HG02588 (cell line): ENCODE measurements at regions not wholly inside any gene's neighbourhood (a gene's known extent, or its start where the extent isn't known, plus 50 kb on each side); places are given as distances from the start of the nearest gene placed in this dataset.
"Not testable (repeated sequence)": the region's sequence is repeated elsewhere in the genome, so short reads cannot be mapped to it uniquely, and the experiment has no call there.

Experiments
- ATAC-seq: cut with Tn5 transposase; IDR thresholded peaks from one replicate; pipeline ENCODE4 v1.9.1; 2021; ENCODE audit warnings: mild to moderate bottlenecking, moderate library complexity; ENCODE audit not compliant: unreplicated experiment

DNA sequence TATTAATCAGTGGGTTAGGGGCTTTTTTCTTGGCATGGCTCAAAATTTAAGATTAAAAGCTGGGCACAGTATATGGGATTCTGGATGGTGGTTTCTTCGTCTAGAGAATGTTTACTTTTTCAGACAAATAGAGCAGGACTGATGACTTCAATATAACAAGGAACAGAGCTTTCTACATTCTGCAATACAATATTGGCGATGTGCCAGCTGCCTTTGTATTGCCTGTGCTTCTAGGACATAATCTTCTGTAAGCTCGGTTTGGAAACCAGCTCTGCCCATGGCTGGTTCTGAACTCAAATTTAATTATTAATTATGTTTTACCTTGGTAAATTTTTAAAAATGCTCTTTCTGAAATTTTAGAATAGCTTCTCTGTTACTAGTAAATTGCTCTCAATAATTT lies 139.1 kb upstream of the TRPC4 start:
- no peak for ATAC-seq

DNA sequence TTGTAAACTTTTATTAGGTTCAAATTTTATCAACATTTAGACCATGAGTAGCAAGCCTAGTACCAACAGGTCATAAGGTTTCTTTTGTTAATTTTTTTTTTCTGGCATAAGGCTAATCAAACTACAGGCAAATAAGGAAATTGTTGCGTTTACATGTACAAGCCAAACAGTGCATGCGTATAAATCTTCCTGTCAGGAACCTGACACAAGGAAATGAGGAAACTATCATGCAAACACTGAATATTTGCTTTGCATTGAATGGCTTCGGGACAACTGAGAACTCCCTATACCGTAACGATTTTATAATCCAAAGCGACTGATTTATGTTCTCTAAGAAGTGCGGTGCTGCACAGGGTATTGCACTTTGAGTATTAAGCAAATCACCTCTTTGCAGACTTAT lies 133.0 kb upstream of the TRPC4 start:
- ATAC-seq: no peak

DNA sequence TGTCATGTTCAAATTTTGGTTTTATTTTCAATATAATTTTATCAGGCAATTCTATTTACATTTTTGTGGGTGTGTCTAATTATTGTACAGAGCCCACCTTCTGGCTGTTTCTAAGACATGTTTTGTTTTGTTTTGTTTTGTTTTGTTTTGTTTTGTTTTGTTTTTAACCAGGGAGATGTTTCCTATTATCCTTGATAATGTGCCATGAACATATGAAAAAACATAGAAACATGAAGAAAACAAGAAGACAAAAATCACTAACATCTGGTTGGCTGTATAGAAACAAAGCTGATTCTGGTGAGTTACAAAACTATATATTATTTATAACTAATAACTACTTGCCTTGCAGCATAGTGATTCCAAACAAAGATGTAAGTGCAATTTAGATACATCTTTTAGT lies 128.1 kb upstream of the TRPC4 start:
- no peak for ATAC-seq

DNA sequence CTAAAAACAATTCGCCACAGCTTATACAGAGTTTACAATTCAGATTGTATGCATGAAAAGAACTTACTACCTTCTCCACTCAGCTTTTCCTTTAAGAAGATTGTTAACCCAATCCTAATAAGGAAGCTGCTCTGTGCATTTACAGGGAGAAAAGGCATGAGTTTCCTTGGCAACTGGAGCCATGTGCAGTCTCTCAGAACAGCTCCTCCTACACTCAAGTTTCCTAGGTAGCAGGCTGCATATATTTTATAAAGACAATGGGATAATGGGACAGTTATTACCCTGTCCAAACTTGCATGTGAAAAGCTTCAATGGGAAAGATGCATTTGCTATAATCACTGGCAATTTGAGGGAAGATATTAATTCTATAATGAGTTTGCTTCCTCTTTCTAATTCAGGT lies 125.5 kb upstream of the TRPC4 start:
- ATAC-seq: no peak

DNA sequence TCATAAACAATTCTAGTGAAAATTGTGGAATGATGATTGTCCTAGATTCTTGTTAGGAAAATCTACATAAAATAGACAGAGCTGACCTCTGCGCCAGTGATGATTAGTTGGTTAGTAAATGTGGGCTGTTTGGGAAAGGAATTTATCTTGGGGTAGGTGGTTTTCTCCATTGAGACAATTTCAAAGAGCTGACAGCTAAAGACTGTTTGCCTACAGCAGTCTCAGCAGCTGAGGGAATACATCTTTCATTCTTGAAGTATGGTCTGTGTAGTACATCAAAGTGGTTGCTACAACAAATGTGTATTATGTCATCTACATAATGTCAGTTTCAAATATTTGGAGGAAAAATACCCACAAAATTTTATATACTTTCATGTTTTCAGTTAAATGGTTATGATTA lies 117.2 kb upstream of the TRPC4 start:
- no peak for ATAC-seq

DNA sequence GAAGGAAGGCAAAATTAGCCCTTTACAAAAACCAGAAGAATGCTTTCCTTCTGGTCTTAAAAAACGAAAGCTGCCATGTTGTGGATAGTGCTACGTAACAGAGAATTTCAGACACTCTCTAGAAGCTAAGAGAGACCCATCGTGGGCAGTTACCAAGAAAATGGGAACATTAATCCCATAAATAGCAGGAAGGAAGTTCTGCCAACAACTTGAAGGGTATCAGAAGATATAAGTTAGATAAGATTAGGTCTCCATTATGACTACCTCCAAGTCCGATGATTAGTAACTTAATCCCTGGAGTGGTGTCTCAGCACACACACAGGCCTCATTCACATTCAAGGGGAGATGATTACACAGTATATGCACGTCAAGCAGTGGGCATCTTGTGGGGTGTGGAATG lies 115.7 kb upstream of the TRPC4 start:
- ATAC-seq: no peak

DNA sequence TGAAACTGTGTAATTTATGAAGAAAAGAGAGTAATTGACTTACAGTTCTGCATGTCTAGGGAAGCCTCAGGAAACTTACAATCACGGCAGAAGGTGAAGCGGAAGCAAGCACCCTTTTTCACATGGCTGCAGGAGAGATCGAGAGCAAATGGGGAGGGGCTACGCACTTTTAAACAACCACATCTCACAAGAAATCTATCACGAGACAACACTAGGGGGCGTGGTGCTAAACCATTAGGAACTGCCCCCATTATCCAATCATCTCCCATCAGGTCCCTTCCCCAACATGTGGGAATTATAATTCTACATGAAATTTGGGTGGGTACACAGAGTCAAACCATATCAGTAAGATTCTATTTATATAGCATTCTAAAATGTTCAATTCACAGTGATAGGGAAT lies 114.8 kb upstream of the TRPC4 start:
- ATAC-seq: no peak

DNA sequence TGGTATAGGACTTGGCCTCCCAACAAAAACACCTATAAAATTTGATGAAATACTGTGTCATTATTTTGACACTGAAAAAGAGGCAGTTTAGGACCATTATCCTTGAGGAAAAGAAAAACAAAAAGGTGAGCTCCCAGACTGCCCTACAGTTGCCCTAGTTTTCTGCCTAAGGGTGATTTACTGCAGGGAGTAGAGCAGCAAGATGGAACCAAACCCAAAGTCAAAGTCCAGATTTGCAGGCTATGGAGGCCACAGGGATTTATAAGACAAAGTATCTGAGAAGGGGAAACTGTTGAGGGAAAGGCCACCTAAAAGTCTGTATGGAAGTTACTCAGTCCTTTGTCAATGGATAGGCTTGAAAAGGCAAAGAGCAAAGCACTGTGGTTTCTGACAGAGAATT lies 112.4 kb upstream of the TRPC4 start:
- no peak for ATAC-seq

DNA sequence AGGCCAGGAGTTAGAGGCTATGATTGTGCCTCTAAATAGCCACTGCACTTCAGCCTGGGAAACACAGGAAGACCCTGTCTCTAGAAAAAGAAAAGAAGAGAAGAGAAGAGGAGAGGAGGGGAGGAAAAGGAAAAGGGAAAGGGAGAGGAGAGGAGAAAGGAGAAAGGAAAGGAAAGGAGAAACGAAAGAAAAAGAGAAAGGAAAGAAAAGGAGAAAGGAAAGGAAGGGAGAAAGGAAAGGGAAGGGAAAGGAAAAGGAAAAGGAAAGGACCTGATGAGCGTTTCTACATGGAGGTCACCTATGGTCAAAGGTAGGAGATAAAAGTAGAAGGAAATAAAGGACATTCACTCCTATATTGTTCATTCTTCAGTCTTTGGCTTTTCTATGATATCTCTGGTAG lies 109.1 kb upstream of the TRPC4 start:
- no peak for ATAC-seq

DNA sequence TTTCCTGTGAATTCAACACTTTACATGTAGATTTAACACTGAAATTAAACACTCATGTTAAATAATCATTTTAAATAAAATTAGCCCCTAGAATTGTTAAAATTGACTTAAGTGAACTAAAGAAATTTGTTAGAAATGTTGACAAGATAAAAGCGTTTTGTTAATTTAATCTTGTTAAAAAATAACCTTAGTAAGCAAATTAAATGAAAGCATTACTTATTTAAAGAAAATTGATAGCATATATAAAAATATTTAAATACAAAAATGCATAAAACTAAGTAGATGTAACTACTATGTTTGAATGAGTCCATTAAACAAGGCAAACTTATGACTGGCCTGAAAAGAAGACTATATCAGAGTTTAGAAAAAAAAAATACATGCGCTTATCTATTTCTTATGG lies 99.0 kb upstream of the TRPC4 start:
- ATAC-seq: no peak

DNA sequence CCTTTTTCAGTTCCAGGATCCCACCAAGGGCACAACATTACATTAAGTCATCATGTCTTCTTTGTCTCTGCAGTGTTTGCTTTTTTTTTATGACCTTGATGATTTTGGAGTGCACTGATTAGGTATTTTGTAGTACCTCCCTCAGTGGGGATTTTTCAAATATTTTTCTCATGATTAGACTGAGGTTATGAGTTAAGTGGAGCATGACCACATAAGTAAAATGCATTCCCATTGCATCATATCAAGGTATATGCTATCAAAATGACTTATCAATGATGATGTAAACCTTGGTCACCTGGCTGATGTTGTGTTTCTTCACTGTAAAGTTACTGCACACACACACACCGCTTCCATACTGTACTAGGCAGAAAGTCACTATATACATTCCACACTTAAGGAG lies 96.7 kb upstream of the TRPC4 start:
- ATAC-seq: no peak

DNA sequence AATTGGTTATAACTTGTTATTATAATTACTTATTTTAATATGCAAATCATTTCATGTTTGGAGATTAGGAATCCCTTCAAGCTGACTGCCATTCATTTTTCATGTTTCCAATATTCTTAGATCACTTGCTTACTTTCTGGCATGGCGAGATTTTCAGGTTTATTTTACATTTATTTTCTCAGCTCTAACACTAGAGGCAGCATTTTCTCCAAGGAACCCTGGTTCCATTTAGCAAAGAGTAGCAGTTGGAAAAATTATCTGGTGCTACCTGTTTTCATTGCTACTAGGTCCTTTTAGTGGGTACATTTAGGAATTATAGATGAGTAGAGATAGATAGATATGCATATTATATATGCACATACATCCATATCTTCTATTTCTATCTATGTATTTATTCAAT lies 90.9 kb upstream of the TRPC4 start:
- no peak for ATAC-seq

DNA sequence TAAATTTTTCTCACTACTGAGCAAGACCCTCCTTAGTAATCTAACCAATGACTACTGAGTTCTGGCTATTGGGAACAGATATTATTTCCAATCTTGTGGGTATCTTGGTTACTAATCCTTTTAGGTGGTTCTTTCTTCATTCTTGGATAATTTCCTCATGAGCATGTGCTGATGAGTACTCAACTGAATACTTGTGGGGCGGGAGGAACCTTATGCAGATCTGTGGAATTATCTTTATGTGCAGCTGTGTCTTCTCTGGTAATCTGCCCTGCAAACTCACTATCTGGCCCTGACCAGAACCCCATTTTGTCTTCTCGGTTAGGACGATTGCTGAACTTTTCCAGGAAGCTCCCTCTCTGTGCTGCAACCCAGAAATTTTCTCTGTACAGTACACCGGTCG lies 89.7 kb upstream of the TRPC4 start:
- no peak for ATAC-seq

DNA sequence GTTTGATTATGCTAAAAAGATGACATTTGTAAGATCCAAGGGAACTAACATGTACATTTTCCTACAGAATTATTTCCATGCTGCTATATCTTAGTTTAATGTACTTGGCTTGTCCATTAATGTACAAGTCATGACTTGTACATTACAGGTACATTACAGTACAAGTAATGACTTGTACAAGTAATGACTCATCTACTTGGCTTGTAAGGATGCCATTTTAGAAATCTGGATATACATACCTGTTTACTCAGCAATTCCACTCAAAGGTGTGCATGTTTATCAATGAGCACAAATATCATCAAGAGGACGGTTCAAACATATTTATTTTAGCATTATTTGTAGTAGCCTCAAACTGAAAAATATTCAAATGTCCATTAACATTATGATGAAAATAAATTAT lies 87.0 kb upstream of the TRPC4 start:
- no peak for ATAC-seq

DNA sequence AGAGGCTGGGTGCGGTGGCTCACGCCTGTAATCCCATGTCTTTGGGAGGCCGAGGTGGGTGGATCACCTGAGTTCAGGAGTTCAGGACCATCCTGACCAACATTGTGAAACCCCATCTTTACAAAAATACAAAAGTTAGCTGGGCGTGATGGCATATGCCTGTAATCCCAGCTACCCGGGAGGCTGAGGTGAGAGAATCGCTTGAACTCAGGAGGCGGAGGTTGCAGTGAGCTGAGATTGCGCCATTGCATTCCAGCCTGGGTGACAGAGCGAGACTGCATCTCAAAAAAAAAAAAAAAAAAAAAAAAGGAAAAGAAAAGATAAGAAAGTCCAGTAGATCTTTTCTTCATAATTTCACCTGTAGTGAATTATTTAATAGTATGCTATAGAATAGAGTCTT lies 85.0 kb upstream of the TRPC4 start:
- ATAC-seq: not testable (repeated sequence)

DNA sequence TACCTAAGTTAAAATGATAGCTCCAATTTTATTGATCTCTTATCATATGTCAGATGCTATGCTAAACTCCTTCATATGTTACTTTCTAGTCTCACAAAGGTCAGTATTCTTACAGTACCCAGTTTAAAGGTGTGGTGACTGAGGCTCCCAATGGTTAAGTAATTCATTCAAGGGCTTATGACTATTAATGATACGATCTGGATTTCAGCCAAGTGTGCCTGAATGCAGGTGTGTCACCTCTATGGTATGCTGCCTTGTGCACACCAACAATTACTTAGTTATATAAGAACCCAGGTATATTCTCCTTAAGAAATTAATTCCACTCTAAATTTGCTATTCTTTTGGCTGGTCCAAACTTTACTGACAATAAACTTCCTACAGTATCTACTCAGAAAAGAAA lies 84.6 kb upstream of the TRPC4 start:
- no peak for ATAC-seq

DNA sequence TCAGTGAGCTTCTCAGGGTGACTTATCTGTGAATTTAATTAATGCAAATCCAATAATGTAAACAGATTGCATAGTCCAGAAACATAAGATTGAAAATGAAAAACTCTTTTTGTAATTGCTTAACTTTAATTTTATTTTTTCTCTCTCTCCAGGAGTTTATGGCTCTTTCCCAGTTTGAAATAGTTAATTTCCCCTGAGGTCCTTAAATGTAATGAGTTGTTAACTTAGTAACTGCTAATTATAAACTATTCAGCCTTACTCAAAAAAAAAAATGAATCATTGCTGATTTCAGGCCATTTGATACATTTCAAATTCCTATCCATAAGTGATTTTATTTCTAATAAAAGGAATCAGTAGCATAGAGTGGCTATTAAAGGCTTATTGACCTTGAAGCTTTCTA lies 84.1 kb upstream of the TRPC4 start:
- ATAC-seq: no peak

DNA sequence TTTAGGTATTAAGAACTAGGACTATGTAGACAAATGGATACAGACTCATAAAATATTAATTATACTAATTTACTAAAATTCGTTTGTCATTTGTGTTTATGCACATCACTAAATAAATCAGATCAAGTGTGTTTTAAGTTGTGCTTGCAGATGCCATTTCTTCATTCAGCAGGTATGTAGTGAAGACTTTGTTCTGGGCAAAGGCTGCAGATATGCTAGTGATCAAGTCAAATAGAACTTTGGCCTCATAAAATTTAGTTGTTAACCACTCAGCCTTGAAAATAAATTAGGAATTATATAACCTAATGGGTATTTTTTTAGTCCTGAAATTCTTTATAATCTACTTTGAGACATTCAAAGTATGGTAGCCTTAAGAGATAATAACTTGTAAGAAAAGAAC lies 80.4 kb upstream of the TRPC4 start:
- ATAC-seq: no peak

DNA sequence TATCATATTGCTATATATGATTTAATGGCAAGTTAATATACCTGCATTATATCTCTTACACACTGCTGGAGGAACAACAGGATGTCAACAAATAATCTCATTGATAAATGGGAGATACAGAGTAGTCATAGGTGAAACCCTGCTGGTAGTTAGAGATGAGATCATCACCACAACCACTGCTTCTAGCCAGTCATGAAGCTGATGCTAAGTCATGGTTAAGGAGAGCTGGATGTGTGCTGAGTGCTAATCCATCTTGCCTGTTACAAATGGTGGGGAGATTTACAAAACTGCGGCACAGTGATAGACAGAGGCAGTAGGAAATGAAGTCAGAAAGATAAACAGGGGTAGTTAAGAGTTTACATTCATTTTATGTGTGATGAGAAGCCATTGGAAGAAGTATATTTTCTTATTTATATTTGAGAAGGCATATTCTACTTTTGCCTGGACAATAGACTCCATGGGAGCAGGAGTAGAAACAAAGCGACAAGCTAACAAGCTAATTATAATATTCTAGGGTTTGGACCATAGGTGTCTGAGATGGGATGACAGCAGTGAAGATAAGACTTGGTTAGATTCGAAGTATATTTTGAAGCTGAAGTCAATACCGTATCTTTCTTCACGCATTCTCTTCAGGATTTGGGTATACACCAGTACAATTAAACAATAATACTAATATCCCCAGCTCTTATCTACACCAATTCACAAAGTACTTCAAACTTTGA lies 78.0 kb upstream of the TRPC4 start:
- no peak for ATAC-seq

DNA sequence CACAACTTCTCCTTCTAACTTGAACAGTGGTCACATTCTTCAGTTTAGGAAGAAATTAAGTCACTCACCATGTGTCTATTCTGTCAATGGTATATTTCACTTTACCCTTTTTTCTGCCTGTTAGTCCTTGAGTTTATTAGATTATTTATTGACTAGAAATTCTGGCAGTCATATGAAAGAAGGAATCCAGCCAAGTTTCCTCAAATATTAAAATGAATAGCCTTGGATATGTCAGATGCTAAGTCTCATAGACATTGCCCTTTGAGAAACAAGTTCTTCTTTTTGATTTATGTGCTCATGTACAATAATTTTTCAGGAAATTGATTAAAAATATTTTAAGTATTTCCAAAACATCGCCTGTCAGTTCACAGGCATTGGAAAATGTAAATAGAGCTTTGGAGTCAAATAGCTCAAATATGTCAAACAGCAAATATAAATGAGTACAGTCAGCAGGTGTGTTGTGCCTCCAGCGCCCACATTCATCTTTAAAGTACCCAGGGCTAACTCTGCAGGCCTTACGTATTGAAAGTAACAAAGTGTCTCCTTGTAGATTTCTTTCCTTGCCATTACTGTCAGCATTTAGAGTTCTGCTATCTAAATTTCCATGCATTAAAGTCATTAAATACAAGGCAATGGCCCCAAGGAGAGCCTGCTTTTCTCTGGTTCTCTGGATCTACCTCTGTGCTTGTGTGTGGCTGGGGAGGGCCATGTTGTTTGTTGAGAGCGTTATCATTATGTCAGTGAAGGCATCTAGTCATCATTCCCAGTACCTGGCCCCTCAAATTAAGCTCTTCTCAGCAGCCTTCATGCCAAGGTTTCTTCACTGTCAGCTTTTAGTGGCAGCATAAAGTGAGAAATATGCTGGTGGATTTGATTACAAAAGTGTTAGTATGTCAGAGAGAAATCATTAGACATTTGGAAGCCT lies 76.3 kb upstream of the TRPC4 start:
- ATAC-seq: no peak

DNA sequence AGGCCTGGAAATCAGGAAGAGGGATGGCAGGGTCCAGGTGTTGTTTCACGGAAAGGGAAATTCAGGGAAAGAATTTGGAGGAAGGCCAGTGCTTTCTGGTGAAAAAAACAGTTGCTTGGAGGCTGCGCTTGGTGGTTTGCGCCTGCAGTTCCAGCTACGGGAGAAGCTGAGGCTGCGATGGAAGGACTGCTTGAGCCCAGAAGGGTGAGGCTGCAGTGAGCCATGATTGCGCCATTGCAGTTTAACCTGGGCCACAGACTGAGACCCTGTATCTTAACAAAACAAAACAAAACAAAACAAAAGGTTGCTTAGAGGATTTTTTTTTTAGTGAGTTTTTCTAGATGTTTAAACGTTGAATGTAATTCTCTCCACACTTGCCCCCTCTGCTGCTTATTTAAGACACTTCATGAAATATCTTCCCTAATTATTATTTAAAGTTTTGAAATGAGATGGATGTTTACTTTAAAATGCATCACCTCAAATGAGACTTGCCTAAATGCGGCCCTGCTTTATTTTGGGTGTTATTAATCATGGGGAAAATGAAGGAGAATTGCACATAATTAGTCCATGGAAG lies 75.4 kb upstream of the TRPC4 start:
- no peak for ATAC-seq
